Mesodermal cell (in vitro differentiated cells): ENCODE measurements at regions not wholly inside any gene's neighbourhood (a gene's known extent, or its start where the extent isn't known, plus 50 kb on each side); places are given as distances from the start of the nearest gene placed in this dataset.

Experiments
- H3K27ac ChIP-seq: 2 replicates; pipeline ENCODE4 v1.7.0; 2013; ENCODE audit warnings: mild to moderate bottlenecking, low read depth, low read length, moderate library complexity; ENCODE audit not compliant: severe bottlenecking
- H3K36me3 ChIP-seq: 2 replicates; pipeline ENCODE4 v1.7.1; 2013; ENCODE audit warnings: mild to moderate bottlenecking, low read length, moderate library complexity; ENCODE audit not compliant: control insufficient read depth, insufficient read depth
- H3K4me1 ChIP-seq: one replicate; pipeline ENCODE4 v1.7.1; 2013; ENCODE audit warnings: mild to moderate bottlenecking, low read length; ENCODE audit not compliant: insufficient read depth, control insufficient read depth, poor library complexity, severe bottlenecking
- H3K4me3 ChIP-seq: 2 replicates; pipeline ENCODE4 v1.7.0; 2013; ENCODE audit warnings: low read length, control low read depth, mild to moderate bottlenecking; ENCODE audit not compliant: insufficient read depth, poor library complexity, severe bottlenecking; ENCODE audit errors: extremely low read depth
- H3K9me3 ChIP-seq: 2 replicates; pipeline ENCODE4 v1.7.1; 2013; ENCODE audit warnings: mild to moderate bottlenecking, low read length, moderate library complexity; ENCODE audit not compliant: control insufficient read depth
- WGBS, 2 experiments: methylation state at CpG; one replicate each; pipeline ENCODE4 v1.1.5; 2013; ENCODE audit warnings: missing lambda C conversion rate in 2 of 2; ENCODE audit not compliant: insufficient coverage in 2 of 2; 5-methylcytosine and 5-hydroxymethylcytosine counted together

- no peak overlapping the region for H3K4me3 ChIP-seq
- H3K27ac ChIP-seq = peak overlapping the region; percentile 68
- WGBS, 2 experiments = 82 to 87% methylated on average over 13 to 22 of the region's 36 CpGs
- H3K9me3 ChIP-seq = no peaks in the 10 kb centered on the region
- peaks cover 5% of the 10 kb centered on the region for H3K4me1 ChIP-seq
- no peaks in the 10 kb centered on the region for H3K36me3 ChIP-seq
Observed at GRCh38 chr12:113766131-113766878, 199.8 kb downstream of the RBM19 start.

GRCh38 chr12:113764661-113765060 lies 201.5 kb downstream of the RBM19 start:
- Histone ChIP-seq H3K4me3 (no peak overlapping the region), H3K27ac (no peak overlapping the region), H3K9me3 (no peaks in the 10 kb centered on the region), H3K36me3 (no peaks in the 10 kb centered on the region), H3K4me1 (peaks cover 5% of the 10 kb centered on the region)
- WGBS, 2 experiments = 85 to 92% methylated on average over 9 to 10 of the region's 10 CpGs

- H3K27ac ChIP-seq = no peak overlapping the region
- peaks cover 5% of the 10 kb centered on the region for H3K4me1 ChIP-seq
- no peak overlapping the region for H3K4me3 ChIP-seq
- 72 to 75% methylated on average over 10 to 11 of the region's 17 CpGs for WGBS, 2 experiments
- H3K36me3 ChIP-seq = no peaks in the 10 kb centered on the region
- no peaks in the 10 kb centered on the region for H3K9me3 ChIP-seq
Observed at GRCh38 chr12:113762882-113763816, 203.0 kb downstream of the RBM19 start.

GRCh38 chr12:113762155-113762881 lies 203.8 kb downstream of the RBM19 start:
- 72 to 73% methylated on average over 9 to 11 of the region's 19 CpGs for WGBS, 2 experiments
- H3K4me3 ChIP-seq = no peak overlapping the region
- H3K9me3 ChIP-seq = no peaks in the 10 kb centered on the region
- peaks cover 5% of the 10 kb centered on the region for H3K4me1 ChIP-seq
- H3K27ac ChIP-seq = no peak overlapping the region
- no peaks in the 10 kb centered on the region for H3K36me3 ChIP-seq

- Histone ChIP-seq H3K27ac (no peak overlapping the region), H3K4me3 (no peak overlapping the region), H3K4me1 (no peaks in the 10 kb centered on the region), H3K9me3 (no peaks in the 10 kb centered on the region), H3K36me3 (no peaks in the 10 kb centered on the region)
- WGBS, 2 experiments = 75 to 94% methylated on average over 2 of the region's 2 CpGs
Observed at GRCh38 chr12:113759135-113759534, 207.0 kb downstream of the RBM19 start.

GRCh38 chr12:113758165-113758924 lies 207.8 kb downstream of the RBM19 start:
- WGBS, 2 experiments = 95 to 97% methylated on average over 3 to 4 of the region's 6 CpGs
- Histone ChIP-seq H3K4me1 (no peaks in the 10 kb centered on the region), H3K9me3 (no peaks in the 10 kb centered on the region), H3K27ac (no peak overlapping the region), H3K36me3 (no peaks in the 10 kb centered on the region), H3K4me3 (no peak overlapping the region)

- H3K27ac ChIP-seq = no peak overlapping the region
- no peaks in the 10 kb centered on the region for H3K36me3 ChIP-seq
- no peaks in the 10 kb centered on the region for H3K4me1 ChIP-seq
- 70 to 82% methylated on average over 13 of the region's 14 CpGs for WGBS, 2 experiments
- H3K9me3 ChIP-seq = no peaks in the 10 kb centered on the region
- H3K4me3 ChIP-seq = no peak overlapping the region
Observed at GRCh38 chr12:113757221-113758002, 208.7 kb downstream of the RBM19 start.

GRCh38 chr12:113756609-113757008 lies 209.5 kb downstream of the RBM19 start:
- Histone ChIP-seq H3K27ac (no peak overlapping the region), H3K4me3 (no peak overlapping the region), H3K4me1 (no peaks in the 10 kb centered on the region), H3K36me3 (no peaks in the 10 kb centered on the region), H3K9me3 (no peaks in the 10 kb centered on the region)
- 43 to 77% methylated on average over 1 to 3 of the region's 4 CpGs for WGBS, 2 experiments

- no peak overlapping the region for H3K4me3 ChIP-seq
- H3K4me1 ChIP-seq = no peaks in the 10 kb centered on the region
- H3K9me3 ChIP-seq = no peaks in the 10 kb centered on the region
- H3K36me3 ChIP-seq = no peaks in the 10 kb centered on the region
- H3K27ac ChIP-seq = no peak overlapping the region
- WGBS, 2 experiments = 92 to 93% methylated on average over 2 to 5 of the region's 5 CpGs
Observed at GRCh38 chr12:113755098-113755497, 211.0 kb downstream of the RBM19 start.
